ENCODE measurements at regions not wholly inside any gene's neighbourhood (a gene's known extent, or its start where the extent isn't known, plus 50 kb on each side); places are given as distances from the start of the nearest gene placed in this dataset.

- Mint-ChIP-seq H3K36me3 (ENCODE audit: low read depth) (peaks cover 2% of the 10 kb centered on the region; the same call in 1 of the 3 replicates), H3K4me3 (no peak overlapping the region), H3K9me3 (peaks cover 10% of the 10 kb centered on the region; the same call in 1 of the 3 replicates), H3K27ac (no peak overlapping the region; the same call in 1 of the 2 replicates), H3K27me3 (ENCODE audit: insufficient read depth, low read depth, poor library complexity) (no peaks in the 10 kb centered on the region), H3K4me1 (peaks cover 6% of the 10 kb centered on the region; the same call in 2 of the 3 replicates)
- no peaks in the 10 kb centered on the region for H3K9me2 ChIP-seq (ENCODE audit: insufficient read depth)
- DNase-seq (ENCODE audit: low spot score) (peak; percentile 32), ATAC-seq (no peak)
- H2AFZ ChIP-seq, result peak overlapping the region; percentile 94
- no peaks in the 10 kb centered on the region for H3K27me3 ChIP-seq (ENCODE audit: insufficient read depth)
- no peak overlapping the region for H3K27ac ChIP-seq (ENCODE audit: low read depth)
- no peak overlapping the region for H3K4me3 ChIP-seq
- H4K20me1 ChIP-seq (replicated peaks; ENCODE audit: insufficient read depth), result no peaks in the 10 kb centered on the region
- H3K79me2 ChIP-seq (replicated peaks; ENCODE audit: insufficient read depth), result no peaks in the 10 kb centered on the region
- H3K4me1 ChIP-seq (ENCODE audit: insufficient read depth), result 0 out of 2 replicates have a peak, but pooled peaks cover 7% of the 10 kb centered on the region
- H3K4me2 ChIP-seq, result no peak overlapping the region
- H3K36me3 ChIP-seq (ENCODE audit: insufficient read depth), result no peaks in the 10 kb centered on the region
- no peaks in the 10 kb centered on the region for H3F3A ChIP-seq (replicated peaks; ENCODE audit: low read depth)
- TF ChIP-seq CTCF (conservative IDR thresholded peaks at IDR 0.05; ENCODE audit: low read depth in 2 of 2), result no peak
- no peak for TF ChIP-seq ZNF114 (CRISPR knock-in tag; IDR thresholded peaks at IDR 0.05)
- TF ChIP-seq CREB1 (CRISPR knock-in tag; IDR thresholded peaks at IDR 0.05; ENCODE audit: low read depth), result no peak
- peak; percentile 82 for TF ChIP-seq ZNF462 (CRISPR knock-in tag; IDR thresholded peaks at IDR 0.05)
- no peak for TF ChIP-seq POLR2AphosphoS5 (IDR thresholded peaks at IDR 0.05; ENCODE audit: low read depth)
Observed at GRCh38 chr18:38019292-38019691, 453.7 kb upstream of the CELF4 start.

Measured in GM23338 (cell line).